ENCODE measurements at regions not wholly inside any gene's neighbourhood (a gene's known extent, or its start where the extent isn't known, plus 50 kb on each side); places are given as distances from the start of the nearest gene placed in this dataset.

DNA sequence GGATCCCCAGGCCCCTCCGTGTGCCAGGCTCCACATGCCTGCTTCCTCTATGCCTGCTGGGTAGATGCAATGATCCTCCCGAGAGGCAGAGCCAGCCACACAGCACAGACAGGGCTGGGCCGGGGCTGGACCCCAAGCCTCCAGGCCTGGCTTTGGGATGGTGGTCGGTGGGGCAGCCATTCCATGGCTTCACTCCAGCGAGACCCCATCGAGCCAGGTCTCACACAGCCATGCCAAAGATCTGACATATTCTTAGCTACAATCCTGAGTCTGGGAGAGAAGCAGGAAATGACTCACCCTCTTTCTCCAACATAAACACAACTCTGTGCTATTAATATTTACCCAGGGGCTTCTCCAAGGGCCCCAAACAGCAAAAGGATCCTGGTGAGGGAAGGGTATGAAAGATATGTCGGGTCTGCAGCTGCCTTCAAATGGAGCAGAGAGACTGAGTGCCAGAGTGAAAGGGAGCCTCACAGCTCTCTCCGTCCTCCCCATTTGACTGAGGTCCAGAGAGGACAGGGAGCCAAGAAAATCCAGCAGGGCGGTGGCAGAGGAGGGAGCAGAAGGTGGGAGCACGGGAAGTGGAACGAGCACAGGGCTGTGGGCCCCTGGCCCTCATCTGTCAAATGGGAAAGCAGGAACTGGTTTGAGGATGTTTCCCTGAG is 639.5 kb downstream of the MATN1 start:
- Histone ChIP-seq H3K4me1 (ENCODE audit: control insufficient read depth in 1 of 2, insufficient read depth in 2 of 2, low read length in 2 of 2) (peaks cover 16 to 31% of the 10 kb centered on the region in 2 experiments), H3K79me2 (ENCODE audit: insufficient read depth, low read length) (no peaks in the 10 kb centered on the region), H3K9me3 (ENCODE audit: control insufficient read depth in 1 of 2, insufficient read depth in 1 of 2, low read depth in 1 of 2, low read length in 2 of 2) (no peaks in the 10 kb centered on the region), H3K36me3 (ENCODE audit: control insufficient read depth in 1 of 2, insufficient read depth in 2 of 2, low read length in 2 of 2) (no peaks in the 10 kb centered on the region), H3K27me3 (ENCODE audit: insufficient read depth, low read length) (no peaks in the 10 kb centered on the region), H3K4me3 (replicated peaks in 1 of 2; ENCODE audit: low read depth in 1 of 2, low read length in 2 of 2) (peak overlapping the region; percentile 5 to 21; a peak in 2 of 4 replicates), H2AFZ (ENCODE audit: low read depth, low read length, poor library complexity, severe bottlenecking) (peak overlapping the region; percentile 68), H4K20me1 (ENCODE audit: insufficient read depth) (no peaks in the 10 kb centered on the region), H3K27ac (ENCODE audit: low read depth, low read length) (peak overlapping the region; percentile 47), H3K9me2 (ENCODE audit: insufficient read depth) (no peaks in the 10 kb centered on the region), H3K9ac (ENCODE audit: low read length) (peak overlapping the region; percentile 26), H3K4me2 (ENCODE audit: low read length) (peak overlapping the region; percentile 72)
- BruUV-seq (replicated peaks), result no TSS peak
- ATAC-seq (peak; percentile 46), DNase-seq (ENCODE audit: low read depth, low spot score) (no peak)
- ChIA-PET CTCF (interaction anchor here (0.9 to 1.6 kb wide), 7 partner anchors 8 to 703 kb away, joined by 3 to 6 read pairs (median 4); no protein-coding TSS in a partner anchor), POLR2A (no interaction called here), RAD21 (ENCODE audit: low non-redundant PET in 1 of 2, low total read pairs in 2 of 2, uncharacterized antibody in 2 of 2, unreplicated experiment in 2 of 2) (no interaction called here)
- TF ChIP-seq ZNF274 (IDR thresholded peaks at IDR 0.05; ENCODE audit: low read depth, low read length), result no peak
- TF ChIP-seq SIN3A (IDR thresholded peaks at IDR 0.05; ENCODE audit: low read depth), result no peak
- TF ChIP-seq SP1 (IDR thresholded peaks at IDR 0.05; ENCODE audit: low read depth), result peak; percentile 56
- peak; percentile 82 for TF ChIP-seq JUND (IDR thresholded peaks at IDR 0.05)
- no peak for TF ChIP-seq EZH2phosphoT487 (IDR thresholded peaks at IDR 0.05; ENCODE audit: borderline replicate concordance)
- no peak for TF ChIP-seq SRF (IDR thresholded peaks at IDR 0.05; ENCODE audit: low read depth)
- no peak for TF ChIP-seq YY1 (IDR thresholded peaks at IDR 0.05; ENCODE audit: extremely low read depth, insufficient replicate concordance, low read depth, low read length)
- TF ChIP-seq POLR2AphosphoS5 (IDR thresholded peaks at IDR 0.05; ENCODE audit: low read depth, low read length), result peak; percentile 20; the same call in 1 of the 2 replicates
- 0 out of 2 replicates have a peak, but pooled peaks have one; percentile 11 for TF ChIP-seq RAD21 (IDR thresholded peaks at IDR 0.05; ENCODE audit: low read depth)
- peak; percentile 83 for TF ChIP-seq FOSL1 (IDR thresholded peaks at IDR 0.05; ENCODE audit: low read depth)
- TF ChIP-seq CBX3 (IDR thresholded peaks at IDR 0.05; ENCODE audit: low read depth), result no peak
- TF ChIP-seq, protein P1, sequence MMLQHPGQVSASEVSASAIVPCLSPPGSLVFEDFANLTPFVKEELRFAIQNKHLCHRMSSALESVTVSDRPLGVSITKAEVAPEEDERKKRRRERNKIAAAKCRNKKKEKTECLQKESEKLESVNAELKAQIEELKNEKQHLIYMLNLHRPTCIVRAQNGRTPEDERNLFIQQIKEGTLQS (IDR thresholded peaks at IDR 0.05), result no peak
- TF ChIP-seq, protein P2, sequence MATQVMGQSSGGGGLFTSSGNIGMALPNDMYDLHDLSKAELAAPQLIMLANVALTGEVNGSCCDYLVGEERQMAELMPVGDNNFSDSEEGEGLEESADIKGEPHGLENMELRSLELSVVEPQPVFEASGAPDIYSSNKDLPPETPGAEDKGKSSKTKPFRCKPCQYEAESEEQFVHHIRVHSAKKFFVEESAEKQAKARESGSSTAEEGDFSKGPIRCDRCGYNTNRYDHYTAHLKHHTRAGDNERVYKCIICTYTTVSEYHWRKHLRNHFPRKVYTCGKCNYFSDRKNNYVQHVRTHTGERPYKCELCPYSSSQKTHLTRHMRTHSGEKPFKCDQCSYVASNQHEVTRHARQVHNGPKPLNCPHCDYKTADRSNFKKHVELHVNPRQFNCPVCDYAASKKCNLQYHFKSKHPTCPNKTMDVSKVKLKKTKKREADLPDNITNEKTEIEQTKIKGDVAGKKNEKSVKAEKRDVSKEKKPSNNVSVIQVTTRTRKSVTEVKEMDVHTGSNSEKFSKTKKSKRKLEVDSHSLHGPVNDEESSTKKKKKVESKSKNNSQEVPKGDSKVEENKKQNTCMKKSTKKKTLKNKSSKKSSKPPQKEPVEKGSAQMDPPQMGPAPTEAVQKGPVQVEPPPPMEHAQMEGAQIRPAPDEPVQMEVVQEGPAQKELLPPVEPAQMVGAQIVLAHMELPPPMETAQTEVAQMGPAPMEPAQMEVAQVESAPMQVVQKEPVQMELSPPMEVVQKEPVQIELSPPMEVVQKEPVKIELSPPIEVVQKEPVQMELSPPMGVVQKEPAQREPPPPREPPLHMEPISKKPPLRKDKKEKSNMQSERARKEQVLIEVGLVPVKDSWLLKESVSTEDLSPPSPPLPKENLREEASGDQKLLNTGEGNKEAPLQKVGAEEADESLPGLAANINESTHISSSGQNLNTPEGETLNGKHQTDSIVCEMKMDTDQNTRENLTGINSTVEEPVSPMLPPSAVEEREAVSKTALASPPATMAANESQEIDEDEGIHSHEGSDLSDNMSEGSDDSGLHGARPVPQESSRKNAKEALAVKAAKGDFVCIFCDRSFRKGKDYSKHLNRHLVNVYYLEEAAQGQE (IDR thresholded peaks at IDR 0.05; ENCODE audit: low read depth), result no peak
- TF ChIP-seq, protein P3, sequence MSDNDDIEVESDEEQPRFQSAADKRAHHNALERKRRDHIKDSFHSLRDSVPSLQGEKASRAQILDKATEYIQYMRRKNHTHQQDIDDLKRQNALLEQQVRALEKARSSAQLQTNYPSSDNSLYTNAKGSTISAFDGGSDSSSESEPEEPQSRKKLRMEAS (IDR thresholded peaks at IDR 0.05), result peak; percentile 45; the same call in 1 of the 2 replicates
- TF ChIP-seq CEBPB (IDR thresholded peaks at IDR 0.05; ENCODE audit: low read depth), result no peak
- TF ChIP-seq, protein P4, sequence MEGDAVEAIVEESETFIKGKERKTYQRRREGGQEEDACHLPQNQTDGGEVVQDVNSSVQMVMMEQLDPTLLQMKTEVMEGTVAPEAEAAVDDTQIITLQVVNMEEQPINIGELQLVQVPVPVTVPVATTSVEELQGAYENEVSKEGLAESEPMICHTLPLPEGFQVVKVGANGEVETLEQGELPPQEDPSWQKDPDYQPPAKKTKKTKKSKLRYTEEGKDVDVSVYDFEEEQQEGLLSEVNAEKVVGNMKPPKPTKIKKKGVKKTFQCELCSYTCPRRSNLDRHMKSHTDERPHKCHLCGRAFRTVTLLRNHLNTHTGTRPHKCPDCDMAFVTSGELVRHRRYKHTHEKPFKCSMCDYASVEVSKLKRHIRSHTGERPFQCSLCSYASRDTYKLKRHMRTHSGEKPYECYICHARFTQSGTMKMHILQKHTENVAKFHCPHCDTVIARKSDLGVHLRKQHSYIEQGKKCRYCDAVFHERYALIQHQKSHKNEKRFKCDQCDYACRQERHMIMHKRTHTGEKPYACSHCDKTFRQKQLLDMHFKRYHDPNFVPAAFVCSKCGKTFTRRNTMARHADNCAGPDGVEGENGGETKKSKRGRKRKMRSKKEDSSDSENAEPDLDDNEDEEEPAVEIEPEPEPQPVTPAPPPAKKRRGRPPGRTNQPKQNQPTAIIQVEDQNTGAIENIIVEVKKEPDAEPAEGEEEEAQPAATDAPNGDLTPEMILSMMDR (IDR thresholded peaks at IDR 0.05 in 2 of 3, conservative IDR thresholded peaks at IDR 0.05 in 1 of 3; ENCODE audit: borderline replicate concordance in 1 of 3, insufficient read depth in 1 of 3, low read depth in 2 of 3, low read length in 2 of 3), result no peak
- intact Hi-C loops (cut with micrococcal nuclease), result loop anchor here (2.0 to 10.0 kb wide), 2 partner anchors 209 to 291 kb away; no protein-coding TSS in a partner anchor

All from HCT116 (cell line).